Loucy (cell line): ENCODE measurements at regions not wholly inside any gene's neighbourhood (a gene's known extent, or its start where the extent isn't known, plus 50 kb on each side); places are given as distances from the start of the nearest gene placed in this dataset.

Experiments used
- H2AFZ ChIP-seq: fragments of 200-600 bp; sonication (generic); 2 replicates; pipeline ENCODE4 v1.6.0; 2016; ENCODE audit warnings: antibody characterized with exemption, mild to moderate bottlenecking, low read length, moderate library complexity
- H3F3A ChIP-seq: fragments of 200-600 bp; 2 replicates; pipeline ENCODE4 v1.6.0; 2016; ENCODE audit warnings: antibody characterized with exemption, low read depth, mild to moderate bottlenecking
- H3K27me3 ChIP-seq: fragments of 200-600 bp; sonication (generic); 2 replicates; pipeline ENCODE4 v1.6.1; 2014; ENCODE audit warnings: low read length, mild to moderate bottlenecking; ENCODE audit not compliant: insufficient read depth, poor library complexity, severe bottlenecking
- H3K36me3 ChIP-seq: fragments of 200-600 bp; sonication (generic); 2 replicates; pipeline ENCODE4 v1.6.1; 2016; ENCODE audit warnings: low read length; ENCODE audit not compliant: insufficient read depth
- H3K4me1 ChIP-seq: fragments of 200-600 bp; sonication (generic); 2 replicates; pipeline ENCODE4 v1.5.1; 2014; ENCODE audit warnings: low read length, mild to moderate bottlenecking; ENCODE audit not compliant: insufficient read depth, poor library complexity, severe bottlenecking
- H3K4me2 ChIP-seq: fragments of 200-600 bp; sonication (generic); 2 replicates; pipeline ENCODE4 v1.6.0; 2014; ENCODE audit warnings: antibody characterized with exemption, low read length, low read depth, mild to moderate bottlenecking; ENCODE audit not compliant: poor library complexity, severe bottlenecking
- H3K4me3 ChIP-seq: fragments of 200-600 bp; sonication (generic); 2 replicates; pipeline ENCODE4 v1.5.1; 2014; ENCODE audit warnings: low read length, mild to moderate bottlenecking, mixed read lengths; ENCODE audit not compliant: poor library complexity, severe bottlenecking
- H3K79me2 ChIP-seq: fragments of 200-600 bp; sonication (generic); 2 replicates; pipeline ENCODE4 v1.6.1; 2014; ENCODE audit warnings: low read length; ENCODE audit not compliant: insufficient read depth
- H3K9ac ChIP-seq: fragments of 200-600 bp; sonication (generic); 2 replicates; pipeline ENCODE4 v1.6.0; 2014; ENCODE audit warnings: mild to moderate bottlenecking, low read depth, low read length, moderate library complexity; ENCODE audit not compliant: poor library complexity, severe bottlenecking
- H3K9me2 ChIP-seq: fragments of 200-600 bp; sonication (generic); replicated peaks from 2 replicates; pipeline ENCODE4 v1.6.1; 2016; ENCODE audit warnings: low read depth, low read length, mixed read lengths
- H3K9me3 ChIP-seq: fragments of 200-600 bp; sonication (generic); 2 replicates; pipeline ENCODE4 v1.6.1; 2014; ENCODE audit warnings: mild to moderate bottlenecking, antibody characterized with exemption, low read length, low read depth; ENCODE audit not compliant: insufficient read depth
- H4K20me1 ChIP-seq: fragments of 200-600 bp; sonication (generic); 2 replicates; pipeline ENCODE4 v1.6.0; 2014; ENCODE audit warnings: antibody characterized with exemption, low read length, mild to moderate bottlenecking; ENCODE audit not compliant: insufficient read depth, poor library complexity, severe bottlenecking
- EZH2phosphoT487 ChIP-seq: fragments of 200-600 bp; IDR thresholded peaks from 2 replicates; pipeline ENCODE4 v1.6.1; 2018; ENCODE audit warnings: antibody characterized with exemption, mild to moderate bottlenecking, moderate library complexity, borderline replicate concordance
- TF ChIP-seq, protein P1 (sequence below): fragments of 200-600 bp; sonication (generic); conservative IDR thresholded peaks from 2 replicates; pipeline ENCODE4 v1.5.1; 2014; ENCODE audit warnings: mild to moderate bottlenecking, antibody characterized with exemption, low read length

DNA sequence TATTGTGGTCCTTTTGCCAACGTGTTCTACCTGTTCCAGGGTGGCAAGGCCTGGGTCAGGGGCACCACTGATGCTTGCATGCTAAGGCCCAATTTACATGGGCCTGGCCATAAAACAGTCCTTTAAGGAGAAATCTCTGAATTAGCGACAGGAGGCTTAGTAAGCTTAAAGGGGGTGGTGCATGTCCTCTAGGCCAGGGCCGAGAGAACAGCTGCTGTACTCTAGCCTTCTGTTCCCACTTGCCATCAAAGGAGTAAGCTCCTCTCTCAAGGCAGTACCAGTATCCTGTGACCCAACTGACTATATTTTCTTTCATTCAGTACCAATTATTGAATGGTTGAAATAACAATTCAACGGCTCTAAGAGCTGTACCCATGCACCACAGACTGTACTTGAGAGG lies 67.7 kb upstream of the ZDHHC17 start:
- Histone ChIP-seq H3K4me1 (no peaks in the 10 kb centered on the region), H3K9me2 (no peaks in the 10 kb centered on the region), H3K79me2 (no peaks in the 10 kb centered on the region), H3K36me3 (no peaks in the 10 kb centered on the region), H3K9me3 (no peaks in the 10 kb centered on the region), H4K20me1 (no peaks in the 10 kb centered on the region), H3K4me2 (no peak overlapping the region), H2AFZ (no peak overlapping the region), H3K27me3 (no peaks in the 10 kb centered on the region), H3F3A (no peaks in the 10 kb centered on the region), H3K4me3 (no peak overlapping the region), H3K9ac (no peak overlapping the region)
- TF ChIP-seq, protein P1, sequence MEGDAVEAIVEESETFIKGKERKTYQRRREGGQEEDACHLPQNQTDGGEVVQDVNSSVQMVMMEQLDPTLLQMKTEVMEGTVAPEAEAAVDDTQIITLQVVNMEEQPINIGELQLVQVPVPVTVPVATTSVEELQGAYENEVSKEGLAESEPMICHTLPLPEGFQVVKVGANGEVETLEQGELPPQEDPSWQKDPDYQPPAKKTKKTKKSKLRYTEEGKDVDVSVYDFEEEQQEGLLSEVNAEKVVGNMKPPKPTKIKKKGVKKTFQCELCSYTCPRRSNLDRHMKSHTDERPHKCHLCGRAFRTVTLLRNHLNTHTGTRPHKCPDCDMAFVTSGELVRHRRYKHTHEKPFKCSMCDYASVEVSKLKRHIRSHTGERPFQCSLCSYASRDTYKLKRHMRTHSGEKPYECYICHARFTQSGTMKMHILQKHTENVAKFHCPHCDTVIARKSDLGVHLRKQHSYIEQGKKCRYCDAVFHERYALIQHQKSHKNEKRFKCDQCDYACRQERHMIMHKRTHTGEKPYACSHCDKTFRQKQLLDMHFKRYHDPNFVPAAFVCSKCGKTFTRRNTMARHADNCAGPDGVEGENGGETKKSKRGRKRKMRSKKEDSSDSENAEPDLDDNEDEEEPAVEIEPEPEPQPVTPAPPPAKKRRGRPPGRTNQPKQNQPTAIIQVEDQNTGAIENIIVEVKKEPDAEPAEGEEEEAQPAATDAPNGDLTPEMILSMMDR = no peak
- TF ChIP-seq EZH2phosphoT487 = no peak

DNA sequence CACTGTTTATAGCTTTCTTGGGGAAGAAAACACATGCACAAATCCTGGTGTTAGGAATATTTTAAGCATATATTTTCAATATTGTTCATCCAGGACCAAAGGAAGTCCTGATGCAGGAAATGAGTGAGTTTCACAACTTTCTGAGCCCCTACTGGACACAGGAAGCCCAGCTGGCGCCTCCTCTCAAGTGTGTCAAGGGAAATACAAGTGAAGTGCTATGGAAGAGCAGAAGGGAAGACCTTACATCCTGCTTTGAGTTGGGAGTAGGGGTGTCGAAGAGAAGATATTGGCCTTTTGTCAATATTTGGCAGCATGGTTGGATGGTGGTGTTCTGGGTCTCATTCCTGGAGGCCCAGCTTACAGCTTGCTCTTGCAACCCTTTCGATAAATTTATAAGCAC lies 66.1 kb upstream of the ZDHHC17 start:
- Histone ChIP-seq H3K9me3 (no peaks in the 10 kb centered on the region), H2AFZ (no peak overlapping the region), H3K4me1 (no peaks in the 10 kb centered on the region), H4K20me1 (no peaks in the 10 kb centered on the region), H3K36me3 (no peaks in the 10 kb centered on the region), H3F3A (no peaks in the 10 kb centered on the region), H3K79me2 (no peaks in the 10 kb centered on the region), H3K9me2 (no peaks in the 10 kb centered on the region), H3K27me3 (no peaks in the 10 kb centered on the region), H3K4me2 (no peak overlapping the region), H3K4me3 (no peak overlapping the region), H3K9ac (no peak overlapping the region)
- no peak for TF ChIP-seq EZH2phosphoT487

DNA sequence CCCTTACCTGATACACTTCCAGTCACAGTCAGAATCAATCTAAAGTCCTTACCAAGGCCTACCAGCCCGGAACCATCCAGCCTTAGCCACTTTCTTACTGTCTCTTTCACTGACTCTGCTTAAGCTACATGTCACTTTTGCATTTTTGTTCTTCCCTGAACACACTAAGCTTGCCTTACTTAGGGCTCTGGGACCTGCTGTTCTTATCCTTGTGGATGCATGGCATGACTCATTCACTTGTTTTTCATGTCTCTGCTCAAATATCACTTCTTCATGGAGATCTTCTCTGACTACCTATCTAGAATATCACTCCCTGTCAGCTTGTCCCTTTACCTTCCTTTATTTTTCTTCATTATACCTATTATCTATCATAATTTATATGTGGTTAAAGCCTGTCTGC lies 65.6 kb upstream of the ZDHHC17 start:
- Histone ChIP-seq H3K4me2 (no peak overlapping the region), H3K9ac (no peak overlapping the region), H3K9me2 (no peaks in the 10 kb centered on the region), H3K79me2 (no peaks in the 10 kb centered on the region), H3K4me3 (no peak overlapping the region), H4K20me1 (no peaks in the 10 kb centered on the region), H3F3A (no peaks in the 10 kb centered on the region), H3K4me1 (no peaks in the 10 kb centered on the region), H3K27me3 (no peaks in the 10 kb centered on the region), H3K9me3 (no peaks in the 10 kb centered on the region), H2AFZ (no peak overlapping the region), H3K36me3 (no peaks in the 10 kb centered on the region)
- TF ChIP-seq, protein P1 = no peak

DNA sequence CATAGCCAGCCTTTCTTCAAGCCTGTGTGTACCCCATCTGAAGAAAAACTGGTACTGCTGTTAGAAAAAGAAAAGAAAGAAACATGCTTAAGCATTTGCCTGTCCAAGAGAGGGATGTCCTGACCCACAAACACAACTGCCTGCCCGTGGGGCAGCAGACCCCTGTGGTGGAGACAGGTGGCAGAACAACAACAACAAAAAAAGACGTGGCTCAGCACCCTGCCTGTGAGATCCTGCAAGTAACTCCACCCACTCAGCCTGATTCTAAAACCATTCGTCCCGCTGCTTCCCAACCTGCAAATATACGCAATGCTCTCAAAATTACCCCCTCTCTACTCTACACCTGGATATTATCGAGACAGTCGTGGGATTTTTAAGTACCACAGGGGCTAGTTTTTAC lies 64.9 kb upstream of the ZDHHC17 start:
- H3K79me2 ChIP-seq = no peaks in the 10 kb centered on the region
- no peaks in the 10 kb centered on the region for H3K9me3 ChIP-seq
- H3K36me3 ChIP-seq = no peaks in the 10 kb centered on the region
- no peak overlapping the region for H3K4me3 ChIP-seq
- no peaks in the 10 kb centered on the region for H3K9me2 ChIP-seq
- no peaks in the 10 kb centered on the region for H3K4me1 ChIP-seq
- no peaks in the 10 kb centered on the region for H4K20me1 ChIP-seq
- H2AFZ ChIP-seq = no peak overlapping the region
- no peak overlapping the region for H3K9ac ChIP-seq
- H3K4me2 ChIP-seq = no peak overlapping the region
- TF ChIP-seq, protein P1 = no peak
- no peak for TF ChIP-seq EZH2phosphoT487
- H3K27me3 ChIP-seq = no peaks in the 10 kb centered on the region
- H3F3A ChIP-seq = no peaks in the 10 kb centered on the region
